ENCODE measurements at regions not wholly inside any gene's neighbourhood (a gene's known extent, or its start where the extent isn't known, plus 50 kb on each side); places are given as distances from the start of the nearest gene placed in this dataset.

- H2BK15ac ChIP-seq (ENCODE audit: low read depth, low read length): no peak overlapping the region
Observed at GRCh38 chrX:5681159-5681558, 547.5 kb downstream of the NLGN4X start.

More at GRCh38 chrX:5681159-5681558, 547.5 kb downstream of the NLGN4X start:
- WGBS, 2 experiments (ENCODE audit: extremely low coverage in 2 of 2, insufficient read length in 1 of 2): no CpG with 5 or more reads among the region's 3 CpGs
- no peak overlapping the region for H3K4me2 ChIP-seq (ENCODE audit: low read depth, low read length)
- no peaks in the 10 kb centered on the region for H3K27me3 ChIP-seq (ENCODE audit: control insufficient read depth, insufficient read depth, low read length)
- H2BK5ac ChIP-seq (ENCODE audit: low read depth, low read length, poor library complexity, severe bottlenecking): no peak overlapping the region
- H3K36me3 ChIP-seq (ENCODE audit: control insufficient read depth, insufficient read depth, low read length): no peaks in the 10 kb centered on the region
- H2AFZ ChIP-seq (replicated peaks; ENCODE audit: low read length, poor library complexity): no peak overlapping the region
- H2AK5ac ChIP-seq (ENCODE audit: low read depth, low read length): no peak overlapping the region
- no peak overlapping the region for H3K27ac ChIP-seq (ENCODE audit: insufficient read depth, low read length)
- ChIA-PET CTCF (no interaction called here), POLR2A (ENCODE audit: unreplicated experiment) (no interaction called here)
- H3K4ac ChIP-seq (ENCODE audit: low read depth, low read length): no peak overlapping the region
- H3K14ac ChIP-seq (replicated peaks; ENCODE audit: low read depth, low read length): no peak overlapping the region
- H3K4me3 ChIP-seq (ENCODE audit: insufficient read depth, low read depth, low read length): no peak overlapping the region
- H3K79me1 ChIP-seq (ENCODE audit: low read depth in 1 of 2, low read length in 2 of 2): no peaks in the 10 kb centered on the region
- H3K9me1 ChIP-seq (ENCODE audit: insufficient read depth, low read length): no peaks in the 10 kb centered on the region
- no peaks in the 10 kb centered on the region for H4K20me1 ChIP-seq (ENCODE audit: insufficient read depth, low read length)
- no peaks in the 10 kb centered on the region for H3K4me1 ChIP-seq (ENCODE audit: control insufficient read depth, insufficient read depth, low read length)
- H2BK120ac ChIP-seq (ENCODE audit: low read depth, low read length): no peak overlapping the region
- no peak overlapping the region for H3K9ac ChIP-seq (ENCODE audit: low read depth, low read length)
- no peak overlapping the region for H3K56ac ChIP-seq (ENCODE audit: extremely low read depth, insufficient read depth, low read length)
- H4K8ac ChIP-seq (ENCODE audit: low read depth in 2 of 2, low read length in 2 of 2): no peak overlapping the region
- in situ Hi-C loops (cut with MboI; ENCODE audit: low sequenced_read_pairs) (no loop called here), dilution Hi-C loops (cut with HindIII; ENCODE audit: low sequenced_read_pairs, unreplicated experiment) (no loop called here), intact Hi-C loops (cut with micrococcal nuclease) (no loop called here)
- no peak overlapping the region for H2AK9ac ChIP-seq (replicated peaks; ENCODE audit: low read depth, low read length, poor library complexity)
- DNase-seq (no peak), ATAC-seq (ENCODE audit: low read depth) (no peak)
- no peak overlapping the region for H4K5ac ChIP-seq (ENCODE audit: low read depth, low read length)
- no peak overlapping the region for H2BK20ac ChIP-seq (ENCODE audit: low read depth, low read length)
- no peak overlapping the region for H3K23ac ChIP-seq (ENCODE audit: low read depth, low read length)
- no TSS peak for BruUV-seq (replicated peaks)
- no peak overlapping the region for H4K91ac ChIP-seq (ENCODE audit: insufficient read depth, low read depth, low read length)
- peaks cover 5% of the 10 kb centered on the region; the same call in 1 of the 2 replicates for H3K9me3 ChIP-seq (ENCODE audit: control insufficient read depth, insufficient read depth, low read length)
- TF ChIP-seq USF2 (IDR thresholded peaks at IDR 0.05; ENCODE audit: low read depth, low read length) (no peak), FOS (IDR thresholded peaks at IDR 0.05; ENCODE audit: low read depth, low read length) (no peak), RCOR1 (IDR thresholded peaks at IDR 0.05; ENCODE audit: insufficient replicate concordance, low read length) (no peak), RAD21 (IDR thresholded peaks at IDR 0.05; ENCODE audit: low read length) (no peak), POLR2A (IDR thresholded peaks at IDR 0.05; ENCODE audit: low read depth, low read length) (no peak), ELK1 (IDR thresholded peaks at IDR 0.05; ENCODE audit: borderline replicate concordance, low read depth, low read length) (no peak), BHLHE40 (IDR thresholded peaks at IDR 0.05; ENCODE audit: low read depth, low read length) (no peak), CHD1 (IDR thresholded peaks at IDR 0.05; ENCODE audit: low read depth, low read length) (no peak), SMC3 (IDR thresholded peaks at IDR 0.05; ENCODE audit: low read depth, low read length) (no peak), NFE2L2 (IDR thresholded peaks at IDR 0.05; ENCODE audit: low read depth, low read length) (no peak), MAZ (IDR thresholded peaks at IDR 0.05; ENCODE audit: borderline replicate concordance, low read depth, low read length) (no peak)
- H3K18ac ChIP-seq (ENCODE audit: low read depth, low read length): no peak overlapping the region

Measured in IMR-90 (cell line).